ENCODE measurements at regions not wholly inside any gene's neighbourhood (a gene's known extent, or its start where the extent isn't known, plus 50 kb on each side); places are given as distances from the start of the nearest gene placed in this dataset.

DNA sequence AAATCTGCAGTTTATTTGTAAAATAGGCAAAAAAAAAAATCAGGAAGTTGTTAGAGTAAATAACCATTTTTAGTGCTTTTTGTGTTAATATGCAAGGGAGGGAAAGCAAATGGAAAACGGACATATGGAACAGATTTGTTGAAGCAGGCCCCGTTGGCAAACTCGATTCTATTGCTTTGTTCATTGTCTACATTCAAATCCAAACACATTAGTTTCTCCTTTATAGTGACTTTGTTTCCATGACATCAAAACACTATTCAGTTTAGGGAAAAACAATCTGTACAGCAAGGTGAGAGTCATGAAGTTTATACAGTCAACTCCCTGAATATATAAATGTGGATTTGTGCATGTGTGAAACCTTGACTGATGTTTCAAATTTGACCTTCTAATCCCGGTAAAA lies 142.2 kb downstream of the FAM47A start:
- no peaks in the 10 kb centered on the region for H3K9me3 ChIP-seq
- H3K27ac ChIP-seq, result no peak overlapping the region
- intact Hi-C loops (cut with DNase I), result no loop called here
- no peak for ATAC-seq
- 37 to 56% (median 56%) methylated on average over 4 of the region's 4 CpGs for WGBS, 3 donors
- H3K36me3 ChIP-seq (ENCODE audit: insufficient read depth in 1 of 2, low read depth in 1 of 2), result no peaks in the 10 kb centered on the region
- H3K27me3 ChIP-seq (ENCODE audit: insufficient read depth in 3 of 3, low read length in 2 of 3), result no peaks in the 10 kb centered on the region
- DNase-seq, result no peak
- H3K4me1 ChIP-seq, result no peaks in the 10 kb centered on the region
- H3K4me3 ChIP-seq, result no peak overlapping the region
- TF ChIP-seq, protein P1, sequence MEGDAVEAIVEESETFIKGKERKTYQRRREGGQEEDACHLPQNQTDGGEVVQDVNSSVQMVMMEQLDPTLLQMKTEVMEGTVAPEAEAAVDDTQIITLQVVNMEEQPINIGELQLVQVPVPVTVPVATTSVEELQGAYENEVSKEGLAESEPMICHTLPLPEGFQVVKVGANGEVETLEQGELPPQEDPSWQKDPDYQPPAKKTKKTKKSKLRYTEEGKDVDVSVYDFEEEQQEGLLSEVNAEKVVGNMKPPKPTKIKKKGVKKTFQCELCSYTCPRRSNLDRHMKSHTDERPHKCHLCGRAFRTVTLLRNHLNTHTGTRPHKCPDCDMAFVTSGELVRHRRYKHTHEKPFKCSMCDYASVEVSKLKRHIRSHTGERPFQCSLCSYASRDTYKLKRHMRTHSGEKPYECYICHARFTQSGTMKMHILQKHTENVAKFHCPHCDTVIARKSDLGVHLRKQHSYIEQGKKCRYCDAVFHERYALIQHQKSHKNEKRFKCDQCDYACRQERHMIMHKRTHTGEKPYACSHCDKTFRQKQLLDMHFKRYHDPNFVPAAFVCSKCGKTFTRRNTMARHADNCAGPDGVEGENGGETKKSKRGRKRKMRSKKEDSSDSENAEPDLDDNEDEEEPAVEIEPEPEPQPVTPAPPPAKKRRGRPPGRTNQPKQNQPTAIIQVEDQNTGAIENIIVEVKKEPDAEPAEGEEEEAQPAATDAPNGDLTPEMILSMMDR (IDR thresholded peaks at IDR 0.05), result no peak

DNA sequence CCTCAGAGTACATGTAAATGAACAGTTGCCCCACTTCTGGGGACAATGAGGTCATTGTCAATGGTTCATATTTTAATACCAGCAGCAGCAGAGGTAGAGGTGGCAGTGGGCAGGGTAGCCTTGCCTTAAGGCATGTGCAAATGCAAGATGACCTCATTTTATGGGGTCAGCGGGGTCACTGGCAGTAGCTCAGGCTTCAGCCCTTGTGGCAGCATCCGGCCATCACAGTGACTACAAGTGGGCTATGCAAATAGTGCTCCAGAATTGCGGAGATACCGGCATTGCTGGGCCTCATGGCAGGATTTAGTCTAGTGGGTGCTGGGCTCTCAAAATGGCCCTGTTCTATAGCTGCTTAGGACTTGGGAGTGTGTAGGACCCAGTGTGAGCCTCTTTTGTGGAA lies 144.7 kb downstream of the FAM47A start:
- WGBS, 3 donors, result 69 to 92% (median 87%) methylated on average over 4 of the region's 4 CpGs

DNA sequence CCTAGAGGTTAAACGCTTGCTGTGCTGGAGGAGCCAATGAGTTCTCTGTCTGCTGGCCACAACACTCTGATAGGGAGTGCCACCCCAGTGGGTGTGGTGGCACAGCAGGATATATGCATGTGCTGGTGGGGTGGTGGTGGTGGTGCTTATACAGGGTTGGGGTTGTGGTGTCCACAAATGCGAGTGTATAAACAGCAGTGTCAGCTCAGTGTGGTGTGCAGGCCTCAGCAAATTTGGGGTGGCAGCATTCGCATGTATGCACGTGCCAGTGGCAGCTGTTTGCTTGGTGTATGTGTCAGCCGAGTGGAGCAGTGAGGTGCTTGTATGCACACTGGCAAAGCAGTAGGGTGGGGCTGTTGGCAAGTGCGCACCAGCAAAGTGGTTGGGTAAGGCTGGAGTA lies 157.4 kb downstream of the FAM47A start:
- WGBS, 3 donors, result 87 to 91% (median 91%) methylated on average over 6 of the region's 6 CpGs
- DNase-seq (no peak), ATAC-seq (no peak)
- H3K4me3 ChIP-seq, result no peak overlapping the region
- H3K36me3 ChIP-seq (ENCODE audit: insufficient read depth in 1 of 2, low read depth in 1 of 2), result no peaks in the 10 kb centered on the region
- H3K27me3 ChIP-seq (ENCODE audit: insufficient read depth in 3 of 3, low read length in 2 of 3), result no peaks in the 10 kb centered on the region
- H3K9me3 ChIP-seq, result peaks cover 9% of the 10 kb centered on the region
- intact Hi-C loops (cut with DNase I), result no loop called here
- no peak overlapping the region for H3K27ac ChIP-seq
- TF ChIP-seq, protein P1 (IDR thresholded peaks at IDR 0.05), result no peak
- peaks cover 4% of the 10 kb centered on the region for H3K4me1 ChIP-seq

More for the DNA sequence above, 144.7 kb downstream of the FAM47A start:
- no peak overlapping the region for H3K27ac ChIP-seq
- TF ChIP-seq, protein P1 (IDR thresholded peaks at IDR 0.05), result no peak
- no peaks in the 10 kb centered on the region for H3K9me3 ChIP-seq
- ATAC-seq, result no peak
- no peak for DNase-seq
- H3K4me1 ChIP-seq, result no peaks in the 10 kb centered on the region
- intact Hi-C loops (cut with DNase I), result no loop called here
- H3K27me3 ChIP-seq (ENCODE audit: insufficient read depth in 3 of 3, low read length in 2 of 3), result no peaks in the 10 kb centered on the region
- no peaks in the 10 kb centered on the region for H3K36me3 ChIP-seq (ENCODE audit: insufficient read depth in 1 of 2, low read depth in 1 of 2)
- no peak overlapping the region for H3K4me3 ChIP-seq

DNA sequence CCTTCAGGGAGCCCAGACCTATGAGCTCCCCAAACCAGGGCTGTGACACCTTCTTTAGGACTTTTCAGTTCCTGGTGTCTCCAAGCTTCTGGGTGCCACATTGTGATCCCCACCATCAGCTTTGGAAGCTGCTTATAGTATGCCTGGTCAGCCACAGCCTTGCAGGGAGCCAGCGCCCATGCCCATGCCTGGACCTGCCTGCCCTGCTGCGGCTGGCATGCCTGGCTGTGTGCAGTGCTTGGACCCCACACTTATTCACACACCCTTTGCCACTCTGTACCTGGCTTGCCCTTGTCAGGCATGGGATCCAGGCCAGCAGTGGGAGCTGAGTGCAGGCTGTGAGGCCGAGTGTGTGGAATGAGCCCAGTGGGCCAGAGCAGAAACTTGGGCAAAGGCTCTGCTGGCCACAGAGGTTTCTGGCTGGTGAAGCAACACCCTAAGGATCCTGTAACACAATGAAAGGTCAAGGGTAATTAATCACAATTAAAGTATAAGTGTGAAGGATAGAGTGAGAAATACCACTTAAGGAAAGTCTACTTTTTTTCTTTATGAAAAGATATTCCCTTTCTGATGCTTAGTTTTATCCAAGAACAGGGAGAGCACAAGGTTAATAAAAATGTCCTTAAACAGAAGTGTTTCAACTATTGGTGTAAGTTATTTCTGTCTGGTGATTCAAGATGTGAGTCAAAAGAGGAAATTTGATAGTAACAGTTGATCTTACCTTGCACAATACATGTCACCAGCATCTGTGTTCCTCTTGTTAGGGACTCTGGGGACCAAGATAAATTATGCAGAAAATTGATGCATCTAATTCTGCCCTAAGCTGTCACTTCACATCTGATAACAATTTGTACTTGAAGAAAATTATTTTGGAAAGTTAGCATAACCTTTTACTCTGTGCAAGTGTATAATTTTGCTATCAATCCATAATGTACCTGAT lies 161.8 kb downstream of the FAM47A start:
- ATAC-seq (peak; percentile 63 to 86 (median 82)), DNase-seq (peak in 1 of 2 donors; percentile 34)

More for the DNA sequence above, 161.8 kb downstream of the FAM47A start:
- H3K27ac ChIP-seq, result no peak overlapping the region
- 50 to 65% (median 60%) methylated on average over 3 of the region's 3 CpGs for WGBS, 3 donors
- intact Hi-C loops (cut with DNase I), result no loop called here
- TF ChIP-seq, protein P1 (IDR thresholded peaks at IDR 0.05), result no peak
- H3K4me3 ChIP-seq, result no peak overlapping the region
- H3K27me3 ChIP-seq (ENCODE audit: insufficient read depth in 3 of 3, low read length in 2 of 3), result no peaks in the 10 kb centered on the region
- peaks cover 4% of the 10 kb centered on the region for H3K4me1 ChIP-seq
- H3K36me3 ChIP-seq (ENCODE audit: insufficient read depth in 1 of 2, low read depth in 1 of 2), result no peaks in the 10 kb centered on the region
- no peaks in the 10 kb centered on the region for H3K9me3 ChIP-seq
